Hepatocyte (in vitro differentiated cells): ENCODE measurements at regions not wholly inside any gene's neighbourhood (a gene's known extent, or its start where the extent isn't known, plus 50 kb on each side); places are given as distances from the start of the nearest gene placed in this dataset.

Source experiments
- EZH2 ChIP-seq: fragments of 200-600 bp; sonication (generic); IDR thresholded peaks from 2 replicates; pipeline ENCODE4 v1.6.1; 2016; ENCODE audit warnings: antibody characterized with exemption, mild to moderate bottlenecking, borderline replicate concordance
- EZH2phosphoT487 ChIP-seq: fragments of 200-600 bp; sonication (generic); IDR thresholded peaks from one replicate; pipeline ENCODE4 v1.6.1; 2018; ENCODE audit warnings: antibody characterized with exemption, mild to moderate bottlenecking, low read depth, moderate library complexity; ENCODE audit not compliant: unreplicated experiment, severe bottlenecking
- TF ChIP-seq, protein P1 (sequence below): fragments of 200-600 bp; sonication (generic); IDR thresholded peaks from 2 replicates; pipeline ENCODE4 v1.5.1; 2016; ENCODE audit warnings: antibody characterized with exemption, mild to moderate bottlenecking; ENCODE audit not compliant: poor library complexity

DNA sequence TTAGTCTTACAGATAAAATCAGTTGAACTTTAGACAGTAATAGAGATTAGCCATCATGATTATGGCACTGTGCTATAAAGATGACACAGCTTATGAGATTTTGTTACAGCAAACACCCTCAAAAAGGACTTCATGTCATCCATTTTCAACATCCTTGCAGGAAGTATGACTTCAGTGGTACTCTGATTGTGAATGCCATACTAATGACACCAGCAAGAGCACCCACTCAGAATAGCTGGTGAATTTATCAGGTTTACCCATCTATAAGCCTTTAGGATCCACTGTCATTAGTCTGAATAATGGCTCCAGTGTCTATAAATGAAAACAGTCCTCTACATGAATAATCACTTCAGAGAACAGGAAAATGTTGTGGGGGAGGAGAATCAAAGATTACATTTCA is 615.2 kb downstream of the RPS29 start:
- TF ChIP-seq, protein P1, sequence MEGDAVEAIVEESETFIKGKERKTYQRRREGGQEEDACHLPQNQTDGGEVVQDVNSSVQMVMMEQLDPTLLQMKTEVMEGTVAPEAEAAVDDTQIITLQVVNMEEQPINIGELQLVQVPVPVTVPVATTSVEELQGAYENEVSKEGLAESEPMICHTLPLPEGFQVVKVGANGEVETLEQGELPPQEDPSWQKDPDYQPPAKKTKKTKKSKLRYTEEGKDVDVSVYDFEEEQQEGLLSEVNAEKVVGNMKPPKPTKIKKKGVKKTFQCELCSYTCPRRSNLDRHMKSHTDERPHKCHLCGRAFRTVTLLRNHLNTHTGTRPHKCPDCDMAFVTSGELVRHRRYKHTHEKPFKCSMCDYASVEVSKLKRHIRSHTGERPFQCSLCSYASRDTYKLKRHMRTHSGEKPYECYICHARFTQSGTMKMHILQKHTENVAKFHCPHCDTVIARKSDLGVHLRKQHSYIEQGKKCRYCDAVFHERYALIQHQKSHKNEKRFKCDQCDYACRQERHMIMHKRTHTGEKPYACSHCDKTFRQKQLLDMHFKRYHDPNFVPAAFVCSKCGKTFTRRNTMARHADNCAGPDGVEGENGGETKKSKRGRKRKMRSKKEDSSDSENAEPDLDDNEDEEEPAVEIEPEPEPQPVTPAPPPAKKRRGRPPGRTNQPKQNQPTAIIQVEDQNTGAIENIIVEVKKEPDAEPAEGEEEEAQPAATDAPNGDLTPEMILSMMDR, result no peak
- TF ChIP-seq EZH2, result no peak
- TF ChIP-seq EZH2phosphoT487, result no peak
